ENCODE measurements at regions not wholly inside any gene's neighbourhood (a gene's known extent, or its start where the extent isn't known, plus 50 kb on each side); places are given as distances from the start of the nearest gene placed in this dataset.

DNA sequence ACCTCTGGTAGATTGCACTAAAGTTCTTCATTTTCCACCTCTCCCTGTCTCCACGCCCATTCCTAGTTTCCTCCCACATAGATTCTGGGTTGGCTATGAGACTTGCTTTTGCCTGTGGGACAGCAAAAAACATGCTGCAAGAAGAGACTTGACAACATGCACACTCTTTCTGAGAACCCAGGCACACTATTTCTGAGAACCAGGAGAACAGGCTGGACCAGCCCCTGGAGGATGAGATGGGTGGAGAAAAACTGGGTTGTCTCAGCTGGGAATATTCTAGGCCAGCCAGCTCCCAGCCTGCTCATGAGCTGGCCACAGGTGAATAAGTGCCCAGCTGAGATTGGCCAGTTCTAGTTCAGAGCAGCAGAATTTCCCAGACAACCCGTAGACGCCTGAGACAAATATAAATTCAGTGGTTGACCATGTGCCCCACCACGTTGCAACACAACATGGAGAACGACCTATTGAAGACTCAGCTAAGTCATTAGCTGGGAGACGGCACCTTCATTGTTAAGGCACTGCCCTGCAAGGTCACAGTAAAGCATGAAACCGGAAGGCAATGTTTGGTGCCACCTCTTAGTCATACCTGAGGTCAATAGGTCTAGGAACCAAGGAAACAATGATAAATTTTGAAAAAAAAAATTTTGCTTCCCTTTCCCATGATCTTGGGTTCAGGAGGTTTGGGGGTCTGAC, 92.7 kb upstream of the AKR1E2 start:
- no peak for TF ChIP-seq POLR2A (IDR thresholded peaks at IDR 0.05)
- TF ChIP-seq, protein P1, sequence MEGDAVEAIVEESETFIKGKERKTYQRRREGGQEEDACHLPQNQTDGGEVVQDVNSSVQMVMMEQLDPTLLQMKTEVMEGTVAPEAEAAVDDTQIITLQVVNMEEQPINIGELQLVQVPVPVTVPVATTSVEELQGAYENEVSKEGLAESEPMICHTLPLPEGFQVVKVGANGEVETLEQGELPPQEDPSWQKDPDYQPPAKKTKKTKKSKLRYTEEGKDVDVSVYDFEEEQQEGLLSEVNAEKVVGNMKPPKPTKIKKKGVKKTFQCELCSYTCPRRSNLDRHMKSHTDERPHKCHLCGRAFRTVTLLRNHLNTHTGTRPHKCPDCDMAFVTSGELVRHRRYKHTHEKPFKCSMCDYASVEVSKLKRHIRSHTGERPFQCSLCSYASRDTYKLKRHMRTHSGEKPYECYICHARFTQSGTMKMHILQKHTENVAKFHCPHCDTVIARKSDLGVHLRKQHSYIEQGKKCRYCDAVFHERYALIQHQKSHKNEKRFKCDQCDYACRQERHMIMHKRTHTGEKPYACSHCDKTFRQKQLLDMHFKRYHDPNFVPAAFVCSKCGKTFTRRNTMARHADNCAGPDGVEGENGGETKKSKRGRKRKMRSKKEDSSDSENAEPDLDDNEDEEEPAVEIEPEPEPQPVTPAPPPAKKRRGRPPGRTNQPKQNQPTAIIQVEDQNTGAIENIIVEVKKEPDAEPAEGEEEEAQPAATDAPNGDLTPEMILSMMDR (IDR thresholded peaks at IDR 0.05) = no peak

Measured in testis (tissue), 2 donors.